Activated naive CD4-positive, alpha-beta T cell treated with anti-CD3 and anti-CD28 coated beads, Interleukin-2, amount 50 U/mL, for 24 hours (primary cell): ENCODE measurements at regions not wholly inside any gene's neighbourhood (a gene's known extent, or its start where the extent isn't known, plus 50 kb on each side); places are given as distances from the start of the nearest gene placed in this dataset.

Experiments
- H3K27ac Mint-ChIP-seq: one replicate; pipeline ENCODE4 v1.8.0; 2021; ENCODE audit warnings: mild to moderate bottlenecking, mixed read lengths
- H3K27me3 Mint-ChIP-seq: one replicate; pipeline ENCODE4 v1.8.0; 2021; ENCODE audit warnings: mixed read lengths
- H3K36me3 Mint-ChIP-seq: one replicate; pipeline ENCODE4 v1.8.0; 2021; ENCODE audit warnings: mixed read lengths
- H3K4me1 Mint-ChIP-seq: one replicate; pipeline ENCODE4 v1.8.0; 2021; ENCODE audit warnings: mixed read lengths
- H3K4me3 Mint-ChIP-seq: one replicate; pipeline ENCODE4 v1.8.0; 2021; ENCODE audit warnings: mild to moderate bottlenecking, mixed read lengths
- H3K9me3 Mint-ChIP-seq: one replicate; pipeline ENCODE4 v1.8.0; 2021; ENCODE audit warnings: mixed read lengths

- no peaks in the 10 kb centered on the region for H3K9me3 Mint-ChIP-seq
- no peak overlapping the region for H3K4me3 Mint-ChIP-seq
- H3K36me3 Mint-ChIP-seq = no peaks in the 10 kb centered on the region
- H3K27me3 Mint-ChIP-seq = peaks cover 14% of the 10 kb centered on the region
- H3K4me1 Mint-ChIP-seq = no peaks in the 10 kb centered on the region
- no peak overlapping the region for H3K27ac Mint-ChIP-seq
These were observed 399.7 kb upstream of the THBS1 start for GRCh38 chr15:39181056-39181747.

- Mint-ChIP-seq H3K4me3 (no peak overlapping the region), H3K9me3 (no peaks in the 10 kb centered on the region), H3K27me3 (peaks cover 19% of the 10 kb centered on the region), H3K4me1 (no peaks in the 10 kb centered on the region), H3K36me3 (no peaks in the 10 kb centered on the region), H3K27ac (no peak overlapping the region)
These were observed 398.9 kb upstream of the THBS1 start for GRCh38 chr15:39181940-39182339.

GRCh38 chr15:39183164-39183881 lies 397.6 kb upstream of the THBS1 start:
- no peaks in the 10 kb centered on the region for H3K4me1 Mint-ChIP-seq
- H3K27me3 Mint-ChIP-seq = peaks cover 17% of the 10 kb centered on the region
- H3K27ac Mint-ChIP-seq = no peak overlapping the region
- no peaks in the 10 kb centered on the region for H3K36me3 Mint-ChIP-seq
- no peak overlapping the region for H3K4me3 Mint-ChIP-seq
- no peaks in the 10 kb centered on the region for H3K9me3 Mint-ChIP-seq

- H3K4me1 Mint-ChIP-seq = no peaks in the 10 kb centered on the region
- no peaks in the 10 kb centered on the region for H3K36me3 Mint-ChIP-seq
- H3K27me3 Mint-ChIP-seq = peaks cover 10% of the 10 kb centered on the region
- H3K27ac Mint-ChIP-seq = no peak overlapping the region
- H3K4me3 Mint-ChIP-seq = no peak overlapping the region
- no peaks in the 10 kb centered on the region for H3K9me3 Mint-ChIP-seq
These were observed 396.0 kb upstream of the THBS1 start for GRCh38 chr15:39184701-39185390.

GRCh38 chr15:39188314-39188713 lies 392.6 kb upstream of the THBS1 start:
- Mint-ChIP-seq H3K9me3 (no peaks in the 10 kb centered on the region), H3K4me3 (no peak overlapping the region), H3K36me3 (no peaks in the 10 kb centered on the region), H3K27me3 (peaks cover 7% of the 10 kb centered on the region), H3K27ac (no peak overlapping the region), H3K4me1 (no peaks in the 10 kb centered on the region)

GRCh38 chr15:39188930-39189329 lies 391.9 kb upstream of the THBS1 start:
- no peaks in the 10 kb centered on the region for H3K36me3 Mint-ChIP-seq
- H3K4me3 Mint-ChIP-seq = no peak overlapping the region
- peaks cover 7% of the 10 kb centered on the region for H3K27me3 Mint-ChIP-seq
- no peak overlapping the region for H3K27ac Mint-ChIP-seq
- no peaks in the 10 kb centered on the region for H3K9me3 Mint-ChIP-seq
- H3K4me1 Mint-ChIP-seq = no peaks in the 10 kb centered on the region

GRCh38 chr15:39191871-39192291 lies 389.0 kb upstream of the THBS1 start:
- Mint-ChIP-seq H3K9me3 (no peaks in the 10 kb centered on the region), H3K4me1 (no peaks in the 10 kb centered on the region), H3K27ac (no peak overlapping the region), H3K27me3 (peaks cover 2% of the 10 kb centered on the region), H3K36me3 (no peaks in the 10 kb centered on the region), H3K4me3 (no peak overlapping the region)

- Mint-ChIP-seq H3K9me3 (no peaks in the 10 kb centered on the region), H3K36me3 (no peaks in the 10 kb centered on the region), H3K4me3 (no peak overlapping the region), H3K4me1 (no peaks in the 10 kb centered on the region), H3K27ac (no peak overlapping the region), H3K27me3 (peaks cover 2% of the 10 kb centered on the region)
These were observed 388.5 kb upstream of the THBS1 start for GRCh38 chr15:39192351-39192750.

GRCh38 chr15:39192979-39193560 lies 387.8 kb upstream of the THBS1 start:
- H3K27me3 Mint-ChIP-seq = peaks cover 2% of the 10 kb centered on the region
- H3K36me3 Mint-ChIP-seq = no peaks in the 10 kb centered on the region
- no peaks in the 10 kb centered on the region for H3K9me3 Mint-ChIP-seq
- H3K4me3 Mint-ChIP-seq = no peak overlapping the region
- H3K27ac Mint-ChIP-seq = no peak overlapping the region
- no peaks in the 10 kb centered on the region for H3K4me1 Mint-ChIP-seq

- Mint-ChIP-seq H3K27ac (no peak overlapping the region), H3K36me3 (no peaks in the 10 kb centered on the region), H3K27me3 (peaks cover 2% of the 10 kb centered on the region), H3K9me3 (no peaks in the 10 kb centered on the region), H3K4me3 (no peak overlapping the region), H3K4me1 (no peaks in the 10 kb centered on the region)
These were observed 387.3 kb upstream of the THBS1 start for GRCh38 chr15:39193611-39194010.

GRCh38 chr15:39194106-39194830 lies 386.6 kb upstream of the THBS1 start:
- H3K4me3 Mint-ChIP-seq = no peak overlapping the region
- no peaks in the 10 kb centered on the region for H3K36me3 Mint-ChIP-seq
- no peaks in the 10 kb centered on the region for H3K4me1 Mint-ChIP-seq
- H3K27me3 Mint-ChIP-seq = peaks cover 2% of the 10 kb centered on the region
- no peak overlapping the region for H3K27ac Mint-ChIP-seq
- H3K9me3 Mint-ChIP-seq = no peaks in the 10 kb centered on the region

GRCh38 chr15:39195961-39196486 lies 384.9 kb upstream of the THBS1 start:
- H3K9me3 Mint-ChIP-seq = no peaks in the 10 kb centered on the region
- H3K4me1 Mint-ChIP-seq = no peaks in the 10 kb centered on the region
- no peak overlapping the region for H3K27ac Mint-ChIP-seq
- H3K4me3 Mint-ChIP-seq = no peak overlapping the region
- peaks cover 2% of the 10 kb centered on the region for H3K27me3 Mint-ChIP-seq
- H3K36me3 Mint-ChIP-seq = no peaks in the 10 kb centered on the region

GRCh38 chr15:39198044-39199000 lies 382.6 kb upstream of the THBS1 start:
- Mint-ChIP-seq H3K4me3 (no peak overlapping the region), H3K4me1 (no peaks in the 10 kb centered on the region)

GRCh38 chr15:39199076-39199475 lies 381.8 kb upstream of the THBS1 start:
- Mint-ChIP-seq H3K27me3 (peaks cover 1% of the 10 kb centered on the region), H3K27ac (no peak overlapping the region), H3K36me3 (no peaks in the 10 kb centered on the region), H3K4me1 (no peaks in the 10 kb centered on the region), H3K9me3 (no peaks in the 10 kb centered on the region), H3K4me3 (no peak overlapping the region)

More at GRCh38 chr15:39198044-39199000, 382.6 kb upstream of the THBS1 start:
- H3K27ac Mint-ChIP-seq = no peak overlapping the region
- H3K9me3 Mint-ChIP-seq = no peaks in the 10 kb centered on the region
- H3K36me3 Mint-ChIP-seq = no peaks in the 10 kb centered on the region
- H3K27me3 Mint-ChIP-seq = peaks cover 1% of the 10 kb centered on the region
